ENCODE measurements at regions not wholly inside any gene's neighbourhood (a gene's known extent, or its start where the extent isn't known, plus 50 kb on each side); places are given as distances from the start of the nearest gene placed in this dataset.

DNA sequence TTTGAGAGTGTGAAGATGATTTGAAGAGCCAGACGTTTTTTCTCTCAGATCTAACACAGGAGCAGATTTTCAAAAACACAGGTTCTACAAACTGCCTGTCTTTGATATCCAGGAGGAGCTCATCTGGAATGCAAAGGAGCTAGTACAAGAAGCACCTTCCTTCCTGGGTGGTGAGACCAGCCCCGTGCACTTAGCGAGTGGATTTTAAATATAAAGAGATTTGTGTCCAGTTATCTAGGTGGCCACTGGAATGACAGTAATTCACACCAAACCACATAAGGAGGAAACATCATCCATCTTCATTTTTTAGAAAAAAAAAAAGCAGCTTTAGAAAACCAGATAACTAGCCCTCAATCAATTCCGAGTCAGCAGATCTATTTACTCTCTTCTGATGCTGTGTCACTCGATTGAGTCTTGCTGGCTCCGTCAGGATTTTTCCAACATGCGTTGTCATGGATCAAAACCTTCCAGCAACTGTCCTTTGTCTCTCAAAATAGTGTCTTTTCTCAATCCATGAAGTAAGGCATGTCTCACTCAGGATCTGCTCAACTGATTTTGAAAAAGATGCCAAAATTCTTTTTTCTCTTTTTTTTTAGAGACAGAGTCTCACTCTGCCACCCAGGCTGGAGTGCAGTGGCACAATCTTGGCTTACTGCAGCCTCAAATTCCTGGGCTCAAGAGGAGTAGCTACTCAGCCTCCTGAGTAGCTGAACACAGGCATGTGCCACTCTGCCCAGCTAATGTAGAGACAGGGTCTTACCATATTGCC, 451.2 kb upstream of the PSMD7 start:
- no peak for DNase-seq (ENCODE audit: low read depth, low spot score)

DNA sequence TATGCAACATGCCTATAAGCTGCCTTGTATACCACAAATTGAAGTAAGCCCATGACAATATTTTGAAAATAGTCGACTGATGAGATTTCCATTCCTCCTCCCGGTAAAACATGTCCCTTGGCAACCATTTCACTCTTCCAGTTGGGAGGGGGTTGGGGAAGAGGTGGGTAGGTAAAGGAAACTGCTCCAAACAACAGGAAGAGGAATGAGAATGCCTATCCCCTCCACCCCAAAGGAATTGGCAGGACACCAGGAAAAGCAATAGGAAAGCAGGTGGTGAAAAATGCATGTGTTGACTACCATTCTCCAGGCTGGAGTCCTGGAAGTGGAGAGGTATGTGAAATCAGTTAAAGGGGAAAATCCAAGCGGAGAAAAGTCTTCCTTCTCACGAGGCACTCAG, 455.9 kb upstream of the PSMD7 start:
- DNase-seq (ENCODE audit: low read depth, low spot score) = no peak

DNA sequence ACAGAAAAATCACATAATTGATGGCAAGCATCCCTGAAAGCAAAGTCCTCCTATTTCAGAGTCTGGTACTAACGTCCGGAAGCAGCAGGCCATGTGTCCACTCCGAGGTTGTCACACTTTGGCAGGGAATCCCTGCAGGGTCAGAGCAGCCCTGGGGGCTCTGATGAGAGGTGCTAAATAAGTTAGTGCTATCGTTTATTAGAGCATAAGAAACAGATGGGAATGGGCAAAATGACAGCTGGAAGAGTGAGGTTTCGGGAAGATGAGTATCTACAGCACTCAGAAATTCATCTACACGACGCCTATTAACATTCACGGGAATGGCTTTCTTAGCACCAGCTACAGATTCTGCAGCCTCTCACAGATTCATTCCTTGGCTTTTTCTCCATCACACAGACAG, 465.4 kb upstream of the PSMD7 start:
- no peak for DNase-seq (ENCODE audit: low read depth, low spot score)

DNA sequence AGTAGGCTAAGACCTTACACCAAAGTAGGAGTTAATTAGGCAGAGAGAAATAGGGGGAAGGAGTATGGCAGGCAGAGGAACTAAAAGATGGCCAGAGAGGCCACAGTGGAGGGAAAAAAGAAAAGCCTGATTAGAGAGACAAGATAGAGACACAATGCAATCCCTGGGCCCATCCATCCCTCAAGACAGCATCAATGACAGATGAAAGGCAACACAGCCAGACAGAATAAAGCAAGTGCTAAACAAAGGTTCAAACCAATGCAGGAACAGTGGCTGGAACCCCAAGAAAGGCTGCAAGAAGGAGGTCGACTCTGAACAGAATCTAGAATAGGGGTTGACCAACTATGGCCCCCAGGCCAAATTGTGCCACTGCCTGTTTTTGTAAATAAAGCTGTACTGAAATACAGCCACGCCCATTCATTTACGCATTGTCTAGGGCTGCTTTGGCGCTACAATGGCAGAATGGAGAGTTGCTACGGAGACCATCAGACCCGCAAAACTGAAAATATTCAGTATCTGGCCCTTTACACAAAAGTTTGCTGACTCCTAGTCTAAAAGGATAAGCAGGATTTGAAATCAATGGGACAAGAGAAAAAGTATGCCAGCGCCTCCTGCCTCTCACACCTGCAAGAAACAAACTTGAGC, 473.3 kb upstream of the PSMD7 start:
- no peak for DNase-seq (ENCODE audit: low read depth, low spot score)

DNA sequence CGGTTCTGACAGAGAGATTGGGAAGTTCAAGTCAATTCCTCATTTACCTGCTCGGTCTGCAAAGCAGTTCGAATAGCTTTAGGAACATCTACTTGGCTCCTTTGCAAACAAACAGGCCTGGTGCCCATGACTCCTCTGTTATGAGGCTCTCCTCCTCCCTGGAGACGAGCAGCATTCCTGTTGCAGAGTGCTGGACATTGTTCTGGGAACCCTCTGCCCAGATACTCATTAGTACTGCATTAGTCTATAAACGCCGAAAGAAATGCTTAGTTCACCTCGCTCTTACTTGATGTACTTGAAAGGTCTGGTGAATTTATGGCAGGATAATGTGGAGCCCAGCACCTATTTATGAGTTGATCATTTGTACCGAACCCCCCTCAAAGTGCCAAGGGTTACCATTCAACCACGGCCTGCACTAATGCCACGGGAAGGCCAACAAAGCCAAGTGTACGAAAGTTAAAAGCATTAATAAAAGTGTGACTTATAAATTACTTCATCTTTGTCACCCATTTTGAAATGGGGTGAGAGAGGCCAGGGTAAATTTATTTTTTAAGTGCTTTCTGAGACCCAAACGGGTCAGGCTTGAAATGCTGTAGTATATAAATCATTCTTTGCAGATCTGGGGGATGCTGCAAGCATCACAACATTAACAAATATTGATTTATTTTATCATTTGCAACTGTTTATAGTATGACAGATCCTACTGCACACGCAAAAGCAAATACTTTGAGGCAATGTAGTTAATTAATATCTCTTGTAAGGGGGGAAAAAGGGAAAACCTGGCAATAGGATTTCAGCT, 478.9 kb upstream of the PSMD7 start:
- no peak for DNase-seq (ENCODE audit: low read depth, low spot score)

DNA sequence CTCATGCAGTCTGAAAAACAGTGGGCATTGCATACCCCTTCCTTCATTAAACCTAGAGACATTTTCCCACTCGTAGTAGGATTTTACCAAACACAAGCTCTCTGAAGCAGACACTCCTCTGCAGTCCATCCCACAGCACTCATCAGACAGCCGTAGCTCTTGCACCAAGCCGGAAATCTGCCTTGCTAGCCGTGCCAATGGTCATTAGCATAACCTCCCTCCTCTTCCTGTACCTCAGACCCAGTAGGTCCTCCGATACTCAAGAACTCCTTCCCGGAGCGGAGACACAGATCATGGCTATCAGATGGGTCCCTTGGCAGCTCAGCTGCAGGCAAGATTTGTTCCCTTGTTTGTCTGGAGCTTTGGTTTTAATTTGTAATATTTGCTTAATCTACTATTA, 483.1 kb upstream of the PSMD7 start:
- no peak for DNase-seq (ENCODE audit: low read depth, low spot score)

DNA sequence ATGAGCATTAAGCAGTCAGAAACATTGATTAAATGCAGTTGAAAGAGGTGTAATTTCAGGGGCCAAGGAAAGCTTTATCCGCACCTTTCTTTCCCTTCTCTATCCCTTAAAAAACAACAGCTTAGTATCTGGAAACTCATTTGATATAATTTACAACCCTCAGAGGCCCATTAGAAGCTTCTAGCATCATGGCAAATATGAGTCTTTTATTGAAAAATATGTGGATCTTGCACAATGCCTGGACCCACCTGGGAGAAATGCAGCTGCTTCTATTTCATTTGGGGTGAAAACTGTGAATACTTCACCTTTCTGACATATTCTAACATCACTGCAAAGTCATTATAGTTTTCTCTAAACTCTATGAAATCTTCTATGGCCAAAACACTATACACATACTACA, 492.2 kb upstream of the PSMD7 start:
- DNase-seq (ENCODE audit: low read depth, low spot score) = no peak

DNA sequence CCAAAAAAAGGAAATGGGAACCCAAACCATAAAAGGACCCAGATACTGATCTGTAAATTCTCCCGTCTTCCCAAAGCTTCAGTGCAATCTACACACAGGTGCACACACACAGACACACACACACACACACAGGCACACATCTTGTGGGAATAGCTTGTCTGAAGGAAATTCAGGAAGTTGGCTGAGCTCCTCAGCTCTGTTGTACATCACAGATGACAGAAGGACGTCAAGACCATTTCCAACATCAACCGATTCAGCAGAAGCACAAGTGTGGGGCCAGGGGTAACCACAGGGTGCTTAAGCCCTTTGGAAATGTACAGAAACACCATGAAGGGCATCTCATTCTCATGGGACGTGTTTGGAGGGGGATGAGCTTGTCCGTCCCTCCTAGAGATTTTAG, 498.1 kb upstream of the PSMD7 start:
- no peak for DNase-seq (ENCODE audit: low read depth, low spot score)

DNA sequence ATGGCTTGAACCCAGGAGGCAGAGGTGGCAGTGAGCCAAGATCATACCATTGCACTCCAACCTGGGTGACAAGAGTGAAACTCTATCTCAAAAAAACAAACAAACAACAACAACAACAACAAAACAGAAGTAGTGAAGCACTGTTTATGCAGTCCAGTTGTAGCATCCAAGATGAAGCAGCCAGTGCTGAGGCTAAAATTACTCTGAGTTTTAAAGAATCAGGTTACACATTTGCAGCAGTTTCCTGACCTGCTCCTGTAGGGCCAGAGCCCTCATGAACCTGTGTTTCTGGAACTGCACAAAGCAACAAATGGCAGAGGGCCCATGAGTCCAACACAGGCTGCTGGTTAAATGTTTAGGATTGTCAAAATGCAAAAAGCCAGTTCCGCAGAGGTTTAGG, 499.5 kb upstream of the PSMD7 start:
- DNase-seq (ENCODE audit: low read depth, low spot score) = no peak

DNA sequence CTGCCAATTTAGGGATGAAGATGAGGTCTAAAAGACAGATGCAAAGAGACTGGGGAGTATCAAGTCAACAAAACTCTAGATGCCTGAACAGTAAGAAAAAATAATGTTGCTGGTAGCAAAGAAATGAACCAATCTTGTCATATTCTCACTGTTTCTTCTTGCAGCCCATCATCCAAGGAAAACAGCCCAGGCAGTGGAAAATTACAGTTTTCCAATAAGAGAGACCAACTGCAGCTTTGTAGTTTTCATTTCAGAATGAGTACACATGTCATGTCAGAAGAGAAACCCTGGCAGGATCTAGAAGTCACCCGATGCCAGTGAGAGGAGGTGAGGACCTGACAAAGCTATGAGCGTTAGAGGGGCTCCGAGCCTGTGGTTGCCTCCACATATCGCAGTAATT, 500.4 kb upstream of the PSMD7 start:
- DNase-seq (ENCODE audit: low read depth, low spot score) = no peak

DNA sequence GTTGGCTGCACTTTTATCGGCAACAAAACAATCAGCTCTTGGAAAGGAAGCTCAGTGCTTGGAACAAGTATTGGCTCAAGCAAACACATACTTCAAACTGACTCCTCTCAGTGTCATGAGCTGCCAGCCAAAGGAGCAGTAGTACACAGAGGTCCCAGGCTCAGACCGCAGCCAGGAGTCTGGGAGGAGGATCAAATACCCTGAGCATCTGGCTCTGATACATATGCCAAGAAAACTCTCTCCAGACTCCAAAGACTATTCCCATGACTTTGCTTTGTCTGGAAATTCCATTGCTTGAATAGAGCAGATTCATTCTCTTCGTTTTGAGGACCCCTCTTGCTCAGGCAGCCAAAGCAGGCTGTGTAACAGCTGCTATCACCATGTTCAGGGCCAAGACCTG, 501.6 kb upstream of the PSMD7 start:
- no peak for DNase-seq (ENCODE audit: low read depth, low spot score)

DNA sequence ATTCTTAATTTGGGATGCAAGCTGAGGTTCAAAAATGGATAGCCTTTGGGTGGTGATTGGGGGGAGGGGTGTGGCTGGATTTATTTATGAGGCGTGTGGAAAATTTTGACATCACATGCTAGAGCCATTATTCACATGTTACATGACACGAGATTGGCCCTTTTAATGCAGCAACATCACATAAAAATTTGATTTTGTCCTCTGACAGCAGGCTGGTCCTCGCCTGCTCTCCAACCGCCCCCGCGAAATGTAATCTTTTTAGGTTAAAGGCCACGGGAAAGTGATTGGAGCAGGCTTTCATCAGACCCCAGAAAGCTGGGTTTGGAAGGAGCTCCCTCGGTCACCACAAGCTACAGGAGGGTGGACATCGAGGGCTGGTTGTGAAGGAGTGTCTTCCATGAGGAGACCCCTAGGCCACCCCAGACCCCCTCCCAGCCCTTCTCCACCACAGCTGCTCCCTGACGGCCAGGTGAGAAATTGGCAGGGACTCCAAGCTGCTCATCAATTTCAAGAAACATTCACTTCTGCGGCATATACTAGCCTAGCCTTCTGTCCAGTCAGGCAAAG, 502.7 kb upstream of the PSMD7 start:
- DNase-seq (ENCODE audit: low read depth, low spot score) = no peak

DNA sequence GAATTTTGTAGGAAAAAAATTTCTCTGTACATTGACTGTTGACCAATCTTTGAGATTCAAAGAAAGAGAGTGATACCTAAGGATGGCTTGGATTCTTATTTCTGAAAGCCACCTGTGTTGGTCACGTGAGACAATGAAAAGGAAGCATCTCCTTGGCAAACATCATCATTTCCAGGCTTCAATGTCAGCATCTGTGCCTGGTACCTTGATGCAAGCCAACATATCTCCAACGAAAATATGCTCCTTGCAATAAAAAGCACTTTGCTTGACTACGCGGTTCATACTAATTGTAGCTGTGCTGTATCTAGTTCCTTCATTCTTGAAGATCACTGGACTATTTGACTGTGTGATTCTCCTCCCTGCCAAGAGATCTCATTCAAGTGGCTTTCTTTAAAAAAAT, 503.4 kb upstream of the PSMD7 start:
- DNase-seq (ENCODE audit: low read depth, low spot score) = no peak

DNA sequence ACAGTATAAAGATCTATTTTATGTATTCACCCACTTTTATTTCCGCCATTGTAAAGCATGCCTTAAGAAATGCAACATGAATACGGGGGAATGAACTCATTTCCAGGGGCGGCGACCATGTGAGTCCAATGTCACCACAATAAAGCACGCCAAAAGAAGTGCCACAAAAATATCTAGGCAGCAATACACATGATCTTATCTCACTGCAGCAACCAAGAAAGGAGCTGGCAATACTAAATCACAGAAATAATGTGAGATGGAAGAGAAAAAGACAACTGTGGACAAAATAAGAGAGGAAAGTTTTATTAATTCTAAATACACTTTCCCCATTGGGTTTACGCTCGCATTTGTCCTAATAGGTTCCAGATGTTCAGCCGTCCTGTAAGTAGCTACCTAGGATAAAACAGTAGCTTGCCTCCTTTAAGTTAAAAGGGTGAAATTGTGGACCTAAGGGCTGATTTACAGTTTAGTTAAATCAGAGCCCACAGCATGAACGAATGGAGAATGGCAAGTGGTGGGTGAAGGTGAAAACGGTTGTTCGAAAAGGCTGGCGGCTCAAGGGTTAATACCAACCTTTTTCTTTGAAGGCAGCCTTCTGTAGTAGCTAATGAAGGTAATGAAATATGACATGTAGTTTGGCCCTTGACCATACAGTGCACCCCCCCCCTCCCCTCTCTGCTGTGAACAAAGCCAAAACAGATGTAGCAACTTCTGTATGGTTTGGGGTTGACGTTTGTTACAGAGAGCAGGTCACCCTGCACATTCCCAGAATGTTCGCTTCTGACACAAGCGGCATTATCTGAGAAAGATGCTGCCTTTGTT, 504.2 kb upstream of the PSMD7 start:
- no peak for DNase-seq (ENCODE audit: low read depth, low spot score)

DNA sequence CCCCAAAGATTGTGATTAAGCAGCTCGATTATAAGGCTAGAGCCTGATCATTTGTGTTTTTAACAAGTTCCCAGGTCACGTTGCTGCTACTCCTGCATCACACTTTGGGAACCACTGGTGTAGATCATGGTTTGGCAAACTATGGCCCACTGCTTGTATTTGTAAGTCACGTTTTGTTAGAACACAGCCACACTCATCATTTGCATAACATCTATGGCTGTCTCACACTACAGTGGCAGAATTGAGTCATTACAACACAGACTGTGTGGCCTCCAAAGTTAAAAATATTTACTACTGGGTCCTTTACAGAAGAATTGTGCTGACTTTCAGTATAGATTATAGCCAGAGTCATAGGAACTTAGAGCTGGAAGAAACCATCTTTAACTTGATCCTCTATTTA, 515.3 kb upstream of the PSMD7 start:
- no peak for DNase-seq (ENCODE audit: low read depth, low spot score)

DNA sequence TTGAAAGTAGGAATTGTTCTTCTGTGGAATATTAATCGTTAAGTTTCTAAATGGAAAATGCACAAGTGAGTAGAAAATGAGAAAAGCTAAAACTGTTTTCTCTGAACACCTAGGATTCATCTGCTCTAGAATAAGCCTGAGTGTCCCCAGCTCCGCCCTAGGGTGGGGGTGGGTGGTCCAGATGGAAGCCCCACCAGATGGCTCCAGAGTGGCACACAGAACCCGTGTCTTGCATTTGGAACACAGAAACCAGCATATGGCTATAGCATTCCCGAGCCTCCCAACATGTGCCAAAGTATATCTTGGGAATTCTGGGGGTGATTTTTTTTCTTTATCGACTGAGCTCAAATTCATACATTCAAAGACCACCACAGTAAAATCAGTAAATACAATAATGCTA, 517.7 kb upstream of the PSMD7 start:
- DNase-seq (ENCODE audit: low read depth, low spot score) = no peak

DNA sequence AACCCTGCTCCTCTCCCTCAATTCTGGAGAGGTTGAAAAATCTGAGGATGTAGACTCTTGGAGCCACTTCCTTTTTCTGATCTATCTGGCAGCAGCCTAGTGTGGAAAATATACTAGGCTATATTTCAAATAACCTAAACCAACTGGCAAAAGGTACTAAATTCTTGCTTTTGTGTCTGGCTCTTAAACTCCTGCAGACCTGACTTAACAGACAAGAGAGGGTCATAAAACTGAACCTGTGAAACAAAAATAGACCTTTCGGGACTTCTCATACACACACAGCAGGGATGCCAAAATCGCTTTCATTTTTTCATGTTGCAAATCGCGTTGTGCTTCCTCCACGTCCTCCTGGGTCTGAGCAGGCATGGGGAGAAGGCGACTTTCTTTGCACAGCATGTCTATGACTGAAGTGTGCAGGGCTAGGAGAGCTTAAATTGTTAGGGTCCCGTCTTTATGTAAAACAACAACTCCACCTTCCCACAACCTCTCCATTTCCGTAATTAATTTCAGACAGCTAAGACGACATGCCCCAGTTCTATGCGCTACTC, 520.7 kb upstream of the PSMD7 start:
- DNase-seq (ENCODE audit: low read depth, low spot score) = no peak

DNA sequence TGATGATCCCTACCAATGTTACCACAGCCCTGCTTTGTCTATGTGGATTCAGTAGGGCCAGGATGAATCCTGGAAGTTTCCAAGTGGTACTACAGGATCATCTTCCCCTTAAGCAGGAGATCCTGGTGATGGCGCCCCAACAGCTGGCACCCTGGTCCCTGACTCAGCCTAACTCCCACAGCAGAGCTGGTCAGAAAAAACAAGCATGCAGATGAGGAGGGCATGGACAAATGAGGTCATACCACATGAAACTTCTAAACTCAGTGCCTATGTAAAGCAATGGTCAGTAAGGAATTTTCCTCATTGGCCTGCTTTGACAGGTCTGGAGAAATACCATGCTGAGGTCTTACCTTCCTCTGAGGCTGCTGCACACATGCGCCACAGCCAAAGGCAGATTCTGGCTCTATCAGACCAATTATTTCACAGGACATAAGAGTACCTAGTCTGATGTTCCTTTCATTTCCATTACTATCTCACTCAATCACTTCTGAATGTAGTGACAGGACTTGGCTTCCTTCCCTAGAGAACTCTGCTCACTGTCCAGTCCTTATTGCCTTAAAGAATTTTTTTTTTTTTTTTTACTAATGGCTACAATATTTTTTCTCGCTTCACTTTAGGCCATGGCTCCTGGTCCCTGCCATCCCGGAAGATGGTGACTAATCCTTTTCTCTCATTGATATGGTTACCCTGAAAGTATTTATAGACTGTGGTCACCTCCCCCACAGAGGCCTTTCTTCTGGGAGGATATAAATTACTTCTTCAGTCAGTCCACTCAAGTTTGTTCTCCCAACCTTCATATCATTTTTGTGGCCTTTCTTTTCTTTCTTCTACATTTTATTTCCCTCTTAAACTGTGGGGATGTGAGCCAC, 525.2 kb upstream of the PSMD7 start:
- no peak for DNase-seq (ENCODE audit: low read depth, low spot score)

DNA sequence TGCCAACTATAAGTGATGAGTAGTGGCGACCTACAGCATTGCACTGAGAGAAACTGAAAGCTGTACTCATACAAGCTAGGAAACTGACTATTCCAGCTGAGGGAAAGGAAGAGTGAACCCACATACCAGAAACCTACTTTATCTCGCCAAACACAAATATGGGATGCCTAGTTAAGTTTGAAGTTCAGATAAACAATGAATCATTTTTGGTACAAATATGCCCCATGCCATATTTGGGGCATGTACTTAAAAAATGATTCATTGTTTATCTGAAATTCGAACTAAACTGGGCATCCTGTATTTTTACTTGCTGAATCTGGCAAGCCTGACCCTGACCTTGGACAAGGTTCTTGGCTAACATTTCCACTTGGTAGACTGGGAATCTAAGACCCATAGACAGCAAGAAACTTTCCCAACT, 527.8 kb upstream of the PSMD7 start:
- no peak for DNase-seq (ENCODE audit: low read depth, low spot score)

DNA sequence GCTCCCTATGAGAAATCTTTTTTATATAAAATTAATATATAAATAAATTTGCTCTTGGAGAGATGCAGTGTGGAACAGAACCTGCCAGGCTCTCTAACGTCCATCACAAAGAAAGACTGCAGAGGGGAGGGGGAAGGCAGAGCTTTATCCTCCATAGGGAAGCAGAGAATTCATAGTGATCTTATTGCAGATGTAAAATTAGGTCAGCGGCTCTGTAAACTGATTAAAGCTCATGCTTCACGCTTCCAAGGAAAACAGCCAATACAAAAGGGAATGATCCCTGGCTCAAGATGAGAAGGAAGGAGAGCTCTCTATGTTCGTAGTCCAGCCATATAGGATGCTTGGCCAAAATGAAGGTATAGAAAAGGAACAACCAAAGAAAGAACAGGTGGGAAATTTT, 532.3 kb upstream of the PSMD7 start:
- DNase-seq (ENCODE audit: low read depth, low spot score) = no peak
